ENCODE measurements at regions not wholly inside any gene's neighbourhood (a gene's known extent, or its start where the extent isn't known, plus 50 kb on each side); places are given as distances from the start of the nearest gene placed in this dataset.

- Histone ChIP-seq H3K27ac (ENCODE audit: low read depth, low read length) (no peak overlapping the region), H3K36me3 (ENCODE audit: control insufficient read depth in 5 of 5, insufficient read depth in 5 of 5, low read length in 5 of 5) (no peaks in the 10 kb centered on the region), H3K9me3 (ENCODE audit: control insufficient read depth in 5 of 5, low read length in 5 of 5) (no peaks in the 10 kb centered on the region), H3K4me1 (ENCODE audit: control insufficient read depth in 5 of 5, insufficient read depth in 5 of 5, low read length in 5 of 5) (no peaks in the 10 kb centered on the region), H3K4me3 (ENCODE audit: low read depth in 1 of 5, low read length in 5 of 5) (no peak overlapping the region), H3K27me3 (ENCODE audit: control insufficient read depth in 5 of 5, insufficient read depth in 4 of 5, low read length in 5 of 5) (no peaks in the 10 kb centered on the region), H3K9ac (ENCODE audit: low read length in 5 of 5) (no peak overlapping the region)
These were observed 375.2 kb downstream of the TRIB2 start for GRCh38 chr2:13091861-13092378.

GRCh38 chr2:13093416-13093991, 376.8 kb downstream of the TRIB2 start:
- no peaks in the 10 kb centered on the region for H3K36me3 ChIP-seq (ENCODE audit: control insufficient read depth in 5 of 5, insufficient read depth in 5 of 5, low read length in 5 of 5)
- H3K4me3 ChIP-seq (ENCODE audit: low read depth in 1 of 5, low read length in 5 of 5), result no peak overlapping the region
- H3K9ac ChIP-seq (ENCODE audit: low read length in 5 of 5), result no peak overlapping the region
- peaks cover 0 to under 1% (median 0%) of the 10 kb centered on the region in 5 donors for H3K9me3 ChIP-seq (ENCODE audit: control insufficient read depth in 5 of 5, low read length in 5 of 5)
- H3K27me3 ChIP-seq (ENCODE audit: control insufficient read depth in 5 of 5, insufficient read depth in 4 of 5, low read length in 5 of 5), result no peaks in the 10 kb centered on the region
- no peaks in the 10 kb centered on the region for H3K4me1 ChIP-seq (ENCODE audit: control insufficient read depth in 5 of 5, insufficient read depth in 5 of 5, low read length in 5 of 5)
- no peak overlapping the region for H3K27ac ChIP-seq (ENCODE audit: low read depth, low read length)

- H3K9ac ChIP-seq (ENCODE audit: low read length in 5 of 5), result no peak overlapping the region
- no peak overlapping the region for H3K27ac ChIP-seq (ENCODE audit: low read depth, low read length)
- no peaks in the 10 kb centered on the region for H3K4me1 ChIP-seq (ENCODE audit: control insufficient read depth in 5 of 5, insufficient read depth in 5 of 5, low read length in 5 of 5)
- H3K27me3 ChIP-seq (ENCODE audit: control insufficient read depth in 5 of 5, insufficient read depth in 4 of 5, low read length in 5 of 5), result no peaks in the 10 kb centered on the region
- no peaks in the 10 kb centered on the region for H3K36me3 ChIP-seq (ENCODE audit: control insufficient read depth in 5 of 5, insufficient read depth in 5 of 5, low read length in 5 of 5)
- H3K9me3 ChIP-seq (ENCODE audit: control insufficient read depth in 5 of 5, low read length in 5 of 5), result peaks cover 0 to 4% (median 0%) of the 10 kb centered on the region in 5 donors
- H3K4me3 ChIP-seq (ENCODE audit: low read depth in 1 of 5, low read length in 5 of 5), result no peak overlapping the region
These were observed 385.8 kb downstream of the TRIB2 start for GRCh38 chr2:13102397-13103063.

GRCh38 chr2:13103151-13103550, 386.4 kb downstream of the TRIB2 start:
- Histone ChIP-seq H3K27ac (ENCODE audit: low read depth, low read length) (no peak overlapping the region), H3K27me3 (ENCODE audit: control insufficient read depth in 5 of 5, insufficient read depth in 4 of 5, low read length in 5 of 5) (no peaks in the 10 kb centered on the region), H3K36me3 (ENCODE audit: control insufficient read depth in 5 of 5, insufficient read depth in 5 of 5, low read length in 5 of 5) (no peaks in the 10 kb centered on the region), H3K4me3 (ENCODE audit: low read depth in 1 of 5, low read length in 5 of 5) (no peak overlapping the region), H3K4me1 (ENCODE audit: control insufficient read depth in 5 of 5, insufficient read depth in 5 of 5, low read length in 5 of 5) (no peaks in the 10 kb centered on the region), H3K9ac (ENCODE audit: low read length in 5 of 5) (no peak overlapping the region), H3K9me3 (ENCODE audit: control insufficient read depth in 5 of 5, low read length in 5 of 5) (peaks cover 0 to 4% (median 0%) of the 10 kb centered on the region in 5 donors)

- no peaks in the 10 kb centered on the region for H3K27me3 ChIP-seq (ENCODE audit: control insufficient read depth in 5 of 5, insufficient read depth in 4 of 5, low read length in 5 of 5)
- no peak overlapping the region for H3K27ac ChIP-seq (ENCODE audit: low read depth, low read length)
- H3K9me3 ChIP-seq (ENCODE audit: control insufficient read depth in 5 of 5, low read length in 5 of 5), result no peaks in the 10 kb centered on the region
- no peaks in the 10 kb centered on the region for H3K36me3 ChIP-seq (ENCODE audit: control insufficient read depth in 5 of 5, insufficient read depth in 5 of 5, low read length in 5 of 5)
- H3K4me1 ChIP-seq (ENCODE audit: control insufficient read depth in 5 of 5, insufficient read depth in 5 of 5, low read length in 5 of 5), result no peaks in the 10 kb centered on the region
- H3K4me3 ChIP-seq (ENCODE audit: low read depth in 1 of 5, low read length in 5 of 5), result no peak overlapping the region
- H3K9ac ChIP-seq (ENCODE audit: low read length in 5 of 5), result no peak overlapping the region
These were observed 387.2 kb downstream of the TRIB2 start for GRCh38 chr2:13103778-13104493.

- no peak overlapping the region for H3K4me3 ChIP-seq (ENCODE audit: low read depth in 1 of 5, low read length in 5 of 5)
- H3K27ac ChIP-seq (ENCODE audit: low read depth, low read length), result no peak overlapping the region
- H3K9me3 ChIP-seq (ENCODE audit: control insufficient read depth in 5 of 5, low read length in 5 of 5), result no peaks in the 10 kb centered on the region
- no peak overlapping the region for H3K9ac ChIP-seq (ENCODE audit: low read length in 5 of 5)
- H3K27me3 ChIP-seq (ENCODE audit: control insufficient read depth in 5 of 5, insufficient read depth in 4 of 5, low read length in 5 of 5), result no peaks in the 10 kb centered on the region
- H3K36me3 ChIP-seq (ENCODE audit: control insufficient read depth in 5 of 5, insufficient read depth in 5 of 5, low read length in 5 of 5), result no peaks in the 10 kb centered on the region
- no peaks in the 10 kb centered on the region for H3K4me1 ChIP-seq (ENCODE audit: control insufficient read depth in 5 of 5, insufficient read depth in 5 of 5, low read length in 5 of 5)
These were observed 388.0 kb downstream of the TRIB2 start for GRCh38 chr2:13104723-13105122.

- no peaks in the 10 kb centered on the region for H3K4me1 ChIP-seq (ENCODE audit: control insufficient read depth in 5 of 5, insufficient read depth in 5 of 5, low read length in 5 of 5)
- H3K9me3 ChIP-seq (ENCODE audit: control insufficient read depth in 5 of 5, low read length in 5 of 5), result no peaks in the 10 kb centered on the region
- no peak overlapping the region for H3K9ac ChIP-seq (ENCODE audit: low read length in 5 of 5)
- H3K27me3 ChIP-seq (ENCODE audit: control insufficient read depth in 5 of 5, insufficient read depth in 4 of 5, low read length in 5 of 5), result no peaks in the 10 kb centered on the region
- no peaks in the 10 kb centered on the region for H3K36me3 ChIP-seq (ENCODE audit: control insufficient read depth in 5 of 5, insufficient read depth in 5 of 5, low read length in 5 of 5)
- no peak overlapping the region for H3K4me3 ChIP-seq (ENCODE audit: low read depth in 1 of 5, low read length in 5 of 5)
- no peak overlapping the region for H3K27ac ChIP-seq (ENCODE audit: low read depth, low read length)
These were observed 389.6 kb downstream of the TRIB2 start for GRCh38 chr2:13106302-13106701.

GRCh38 chr2:13109516-13109915, 392.8 kb downstream of the TRIB2 start:
- no peak overlapping the region for H3K9ac ChIP-seq (ENCODE audit: low read length in 5 of 5)
- no peaks in the 10 kb centered on the region for H3K4me1 ChIP-seq (ENCODE audit: control insufficient read depth in 5 of 5, insufficient read depth in 5 of 5, low read length in 5 of 5)
- no peaks in the 10 kb centered on the region for H3K36me3 ChIP-seq (ENCODE audit: control insufficient read depth in 5 of 5, insufficient read depth in 5 of 5, low read length in 5 of 5)
- no peak overlapping the region for H3K27ac ChIP-seq (ENCODE audit: low read depth, low read length)
- no peaks in the 10 kb centered on the region for H3K9me3 ChIP-seq (ENCODE audit: control insufficient read depth in 5 of 5, low read length in 5 of 5)
- H3K4me3 ChIP-seq (ENCODE audit: low read depth in 1 of 5, low read length in 5 of 5), result no peak overlapping the region
- H3K27me3 ChIP-seq (ENCODE audit: control insufficient read depth in 5 of 5, insufficient read depth in 4 of 5, low read length in 5 of 5), result no peaks in the 10 kb centered on the region

- H3K4me3 ChIP-seq (ENCODE audit: low read depth in 1 of 5, low read length in 5 of 5), result no peak overlapping the region
- no peaks in the 10 kb centered on the region for H3K36me3 ChIP-seq (ENCODE audit: control insufficient read depth in 5 of 5, insufficient read depth in 5 of 5, low read length in 5 of 5)
- no peaks in the 10 kb centered on the region for H3K4me1 ChIP-seq (ENCODE audit: control insufficient read depth in 5 of 5, insufficient read depth in 5 of 5, low read length in 5 of 5)
- no peak overlapping the region for H3K9ac ChIP-seq (ENCODE audit: low read length in 5 of 5)
- no peaks in the 10 kb centered on the region for H3K27me3 ChIP-seq (ENCODE audit: control insufficient read depth in 5 of 5, insufficient read depth in 4 of 5, low read length in 5 of 5)
- H3K9me3 ChIP-seq (ENCODE audit: control insufficient read depth in 5 of 5, low read length in 5 of 5), result no peaks in the 10 kb centered on the region
- no peak overlapping the region for H3K27ac ChIP-seq (ENCODE audit: low read depth, low read length)
These were observed 394.1 kb downstream of the TRIB2 start for GRCh38 chr2:13110825-13111224.

GRCh38 chr2:13113002-13113401, 396.3 kb downstream of the TRIB2 start:
- H3K9ac ChIP-seq (ENCODE audit: low read length in 5 of 5), result no peak overlapping the region
- no peak overlapping the region for H3K27ac ChIP-seq (ENCODE audit: low read depth, low read length)
- no peak overlapping the region for H3K4me3 ChIP-seq (ENCODE audit: low read depth in 1 of 5, low read length in 5 of 5)
- H3K9me3 ChIP-seq (ENCODE audit: control insufficient read depth in 5 of 5, low read length in 5 of 5), result no peaks in the 10 kb centered on the region
- H3K27me3 ChIP-seq (ENCODE audit: control insufficient read depth in 5 of 5, insufficient read depth in 4 of 5, low read length in 5 of 5), result no peaks in the 10 kb centered on the region
- no peaks in the 10 kb centered on the region for H3K4me1 ChIP-seq (ENCODE audit: control insufficient read depth in 5 of 5, insufficient read depth in 5 of 5, low read length in 5 of 5)
- H3K36me3 ChIP-seq (ENCODE audit: control insufficient read depth in 5 of 5, insufficient read depth in 5 of 5, low read length in 5 of 5), result no peaks in the 10 kb centered on the region
